Trophoblast cell (in vitro differentiated cells and primary cell): ENCODE measurements at regions not wholly inside any gene's neighbourhood (a gene's known extent, or its start where the extent isn't known, plus 50 kb on each side); places are given as distances from the start of the nearest gene placed in this dataset.

Experiments
- DNase-seq, 2 donors: peaks; one replicate each; pipeline ENCODE4 v3.0.0-alpha.2; 2016
- H2AFZ ChIP-seq: 2 replicates; pipeline ENCODE4 v1.6.1; 2013; ENCODE audit warnings: low read length, moderate library complexity, mild to moderate bottlenecking; ENCODE audit not compliant: insufficient read depth, poor library complexity
- H2AK5ac ChIP-seq: 2 replicates; pipeline ENCODE4 v1.6.1; 2013; ENCODE audit warnings: mild to moderate bottlenecking, low read length
- H2BK120ac ChIP-seq: 2 replicates; pipeline ENCODE4 v1.6.1; 2013; ENCODE audit warnings: low read length, mild to moderate bottlenecking, moderate library complexity; ENCODE audit not compliant: insufficient read depth, poor library complexity
- H2BK12ac ChIP-seq: 2 replicates; pipeline ENCODE4 v1.6.1; 2013; ENCODE audit warnings: mild to moderate bottlenecking, low read length, moderate library complexity
- H2BK5ac ChIP-seq: 2 replicates; pipeline ENCODE4 v1.6.1; 2013; ENCODE audit warnings: low read length, low read depth, moderate library complexity, mild to moderate bottlenecking; ENCODE audit not compliant: poor library complexity
- H3K14ac ChIP-seq: 2 replicates; pipeline ENCODE4 v1.6.1; 2013; ENCODE audit warnings: mild to moderate bottlenecking, low read length
- H3K18ac ChIP-seq: 2 replicates; pipeline ENCODE4 v1.6.1; 2013; ENCODE audit warnings: mild to moderate bottlenecking, low read length
- H3K23ac ChIP-seq: 2 replicates; pipeline ENCODE4 v1.6.1; 2013; ENCODE audit warnings: low read length
- H3K27ac ChIP-seq: 2 replicates; pipeline ENCODE4 v1.5.1; 2013; ENCODE audit warnings: low read depth, mild to moderate bottlenecking, inconsistent platforms, low read length, moderate library complexity
- H3K27me3 ChIP-seq: 2 replicates; pipeline ENCODE4 v1.6.1; 2013; ENCODE audit warnings: inconsistent platforms, mild to moderate bottlenecking, low read length, moderate library complexity; ENCODE audit not compliant: insufficient read depth
- H3K36me3 ChIP-seq, 2 experiments: 1 replicate in 1 of 2; 2 replicates in 1 of 2; pipeline ENCODE4 v1.6.1; 2013; ENCODE audit warnings: low read length in 2 of 2, mild to moderate bottlenecking in 2 of 2, moderate library complexity in 1 of 2; ENCODE audit not compliant: insufficient read depth in 2 of 2, control insufficient read depth in 1 of 2
- H3K4ac ChIP-seq: 2 replicates; pipeline ENCODE4 v1.6.1; 2013; ENCODE audit warnings: low read depth, mild to moderate bottlenecking, low read length, moderate library complexity
- H3K4me1 ChIP-seq, 2 experiments: 1 replicate in 1 of 2; 2 replicates in 1 of 2; pipeline ENCODE4 v1.6.1; 2013; ENCODE audit warnings: low read length in 2 of 2, mild to moderate bottlenecking in 2 of 2, moderate library complexity in 1 of 2; ENCODE audit not compliant: insufficient read depth in 2 of 2, control insufficient read depth in 1 of 2
- H3K4me2 ChIP-seq: 2 replicates; pipeline ENCODE4 v1.6.1; 2013; ENCODE audit warnings: inconsistent platforms, mild to moderate bottlenecking, low read length, moderate library complexity
- H3K4me3 ChIP-seq: 2 replicates; pipeline ENCODE4 v1.5.1; 2013; ENCODE audit warnings: mild to moderate bottlenecking, low read depth, low read length, inconsistent platforms
- H3K79me1 ChIP-seq: one replicate; pipeline ENCODE4 v1.6.1; 2013; ENCODE audit warnings: low read length
- H3K79me2 ChIP-seq: 2 replicates; pipeline ENCODE4 v1.6.1; 2013; ENCODE audit warnings: low read length, mild to moderate bottlenecking; ENCODE audit not compliant: control insufficient read depth, insufficient read depth, poor library complexity
- H3K9ac ChIP-seq: 2 replicates; pipeline ENCODE4 v1.6.1; 2013; ENCODE audit warnings: mild to moderate bottlenecking, low read length
- H3K9me3 ChIP-seq: 2 replicates; pipeline ENCODE4 v1.6.1; 2013; ENCODE audit warnings: low read depth, mild to moderate bottlenecking, control low read depth, inconsistent platforms, low read length; ENCODE audit not compliant: insufficient read depth
- H4K12ac ChIP-seq: 2 replicates; pipeline ENCODE4 v1.6.1; 2013; ENCODE audit warnings: low read depth, mild to moderate bottlenecking, low read length, moderate library complexity
- H4K8ac ChIP-seq: 2 replicates; pipeline ENCODE4 v1.6.1; 2013; ENCODE audit warnings: low read depth, mild to moderate bottlenecking, low read length, moderate library complexity
- H4K91ac ChIP-seq: one replicate; pipeline ENCODE4 v1.6.1; 2013; ENCODE audit warnings: low read depth, mild to moderate bottlenecking, low read length, moderate library complexity
- WGBS: extraction: QIAGEN DNeasy Blood & Tissue Kit; methylation state at CpG from one replicate; pipeline ENCODE4 v1.1.7; 2013; ENCODE audit warnings: missing lambda C conversion rate; ENCODE audit not compliant: insufficient read length, insufficient coverage; ENCODE audit errors: extremely low coverage; 5-methylcytosine and 5-hydroxymethylcytosine counted together

GRCh38 chr3:95297581-95297980 is 1234.7 kb downstream of the NSUN3 start:
- DNase-seq: no peak
- Histone ChIP-seq H4K8ac (no peak overlapping the region), H4K91ac (no peak overlapping the region), H2BK120ac (no peak overlapping the region), H3K14ac (no peak overlapping the region), H3K23ac (no peak overlapping the region), H3K36me3 (no peaks in the 10 kb centered on the region), H3K18ac (no peak overlapping the region), H2BK5ac (no peak overlapping the region), H2AFZ (no peak overlapping the region), H3K79me2 (no peaks in the 10 kb centered on the region), H3K27me3 (no peaks in the 10 kb centered on the region), H3K79me1 (no peaks in the 10 kb centered on the region), H3K4me3 (no peak overlapping the region), H3K4me1 (no peaks in the 10 kb centered on the region), H4K12ac (no peak overlapping the region), H2BK12ac (no peak overlapping the region), H3K27ac (no peak overlapping the region), H3K9me3 (no peaks in the 10 kb centered on the region), H3K9ac (no peak overlapping the region), H3K4ac (no peak overlapping the region), H3K4me2 (no peak overlapping the region), H2AK5ac (no peak overlapping the region)
- no CpG with 5 or more reads among the region's 1 CpG for WGBS

DNA sequence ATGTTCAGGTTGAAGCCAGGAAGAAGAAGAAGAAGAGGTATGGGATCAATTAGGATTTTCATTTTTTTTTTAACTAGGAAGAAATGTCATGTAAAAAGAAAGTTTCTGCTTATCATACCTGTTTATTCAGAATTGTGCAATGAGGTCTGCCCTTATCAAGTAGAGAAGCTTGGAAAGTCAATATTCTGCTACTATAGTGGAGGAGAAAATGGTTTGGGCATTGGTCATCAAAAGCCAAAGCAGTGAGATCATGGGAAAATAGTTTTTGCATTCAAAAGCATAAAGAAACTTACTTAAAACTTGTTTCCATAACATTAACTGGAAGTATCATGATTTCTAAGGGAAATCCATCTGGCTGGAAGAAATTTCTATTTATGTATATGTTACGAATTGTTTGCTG is 1239.2 kb downstream of the NSUN3 start:
- Histone ChIP-seq H3K79me2 (no peaks in the 10 kb centered on the region), H3K79me1 (no peaks in the 10 kb centered on the region), H3K4me1 (no peaks in the 10 kb centered on the region), H2BK5ac (no peak overlapping the region), H4K8ac (no peak overlapping the region), H2AFZ (no peak overlapping the region), H3K27ac (no peak overlapping the region), H2AK5ac (no peak overlapping the region), H3K9ac (no peak overlapping the region), H3K4ac (no peak overlapping the region), H4K12ac (no peak overlapping the region), H3K4me2 (no peak overlapping the region), H4K91ac (no peak overlapping the region), H3K9me3 (no peaks in the 10 kb centered on the region), H3K18ac (no peak overlapping the region), H3K4me3 (no peak overlapping the region), H2BK12ac (no peak overlapping the region), H3K27me3 (no peaks in the 10 kb centered on the region), H2BK120ac (no peak overlapping the region), H3K23ac (no peak overlapping the region), H3K14ac (no peak overlapping the region), H3K36me3 (no peaks in the 10 kb centered on the region)
- peak; percentile 55 to 93 for DNase-seq
- no CpG with 5 or more reads among the region's 1 CpG for WGBS

GRCh38 chr3:95310560-95310959 is 1247.7 kb downstream of the NSUN3 start:
- no peak overlapping the region for H4K91ac ChIP-seq
- WGBS: no CpG with 5 or more reads among the region's 2 CpGs
- no peak overlapping the region for H3K23ac ChIP-seq
- H3K27me3 ChIP-seq: no peaks in the 10 kb centered on the region
- no peak overlapping the region for H3K4me3 ChIP-seq
- no peak overlapping the region for H2BK120ac ChIP-seq
- H3K4me1 ChIP-seq: no peaks in the 10 kb centered on the region
- no peak overlapping the region for H3K18ac ChIP-seq
- H2BK12ac ChIP-seq: no peak overlapping the region
- no peak overlapping the region for H4K8ac ChIP-seq
- H3K79me1 ChIP-seq: no peaks in the 10 kb centered on the region
- H3K36me3 ChIP-seq: no peaks in the 10 kb centered on the region
- no peaks in the 10 kb centered on the region for H3K9me3 ChIP-seq
- no peak overlapping the region for H3K27ac ChIP-seq
- H3K4ac ChIP-seq: no peak overlapping the region
- H2AK5ac ChIP-seq: no peak overlapping the region
- H3K4me2 ChIP-seq: no peak overlapping the region
- H4K12ac ChIP-seq: no peak overlapping the region
- H2AFZ ChIP-seq: no peak overlapping the region
- no peak overlapping the region for H3K14ac ChIP-seq
- no peak overlapping the region for H2BK5ac ChIP-seq
- H3K79me2 ChIP-seq: no peaks in the 10 kb centered on the region
- no peak for DNase-seq
- H3K9ac ChIP-seq: no peak overlapping the region

- Histone ChIP-seq H3K4me1 (no peaks in the 10 kb centered on the region), H3K79me2 (no peaks in the 10 kb centered on the region), H3K4ac (no peak overlapping the region), H3K79me1 (no peaks in the 10 kb centered on the region), H3K4me2 (no peak overlapping the region), H3K9ac (no peak overlapping the region), H4K8ac (no peak overlapping the region), H2AFZ (no peak overlapping the region), H3K14ac (no peak overlapping the region), H3K27me3 (no peaks in the 10 kb centered on the region), H2BK120ac (no peak overlapping the region), H2BK5ac (no peak overlapping the region), H3K23ac (no peak overlapping the region), H3K27ac (no peak overlapping the region), H3K36me3 (no peaks in the 10 kb centered on the region), H3K9me3 (no peaks in the 10 kb centered on the region), H2AK5ac (no peak overlapping the region), H4K12ac (no peak overlapping the region), H3K4me3 (no peak overlapping the region), H4K91ac (no peak overlapping the region), H3K18ac (no peak overlapping the region), H2BK12ac (no peak overlapping the region)
- DNase-seq: no peak
- WGBS: no CpG with 5 or more reads among the region's 2 CpGs
Measured at GRCh38 chr3:95311272-95311671, 1248.4 kb downstream of the NSUN3 start.
